Sigmoid colon (tissue), 6 donors: ENCODE measurements at regions not wholly inside any gene's neighbourhood (a gene's known extent, or its start where the extent isn't known, plus 50 kb on each side); places are given as distances from the start of the nearest gene placed in this dataset.

Experiments used
- DNase-seq: peaks from one replicate; pipeline ENCODE4 v3.0.0-alpha.2; 2019
- H3K27ac ChIP-seq, 4 donors: fragments of 200-600 bp; sonication (generic); one replicate each; pipeline ENCODE4 v1.5.1; 2016 to 2019; ENCODE audit warnings: mild to moderate bottlenecking in 1 of 4
- H3K27me3 ChIP-seq, 3 donors: fragments of 200-600 bp; sonication (generic); one replicate each; pipeline ENCODE4 v1.5.1; 2019; ENCODE audit warnings: mild to moderate bottlenecking in 1 of 3
- H3K36me3 ChIP-seq, 4 donors: fragments of 200-600 bp; sonication (generic); one replicate each; pipeline ENCODE4 v1.5.1; 2016 to 2019
- H3K4me1 ChIP-seq, 4 donors: fragments of 200-600 bp; sonication (generic); one replicate each; pipeline ENCODE4 v1.5.1; 2017 to 2019
- H3K4me3 ChIP-seq, 4 donors: fragments of 200-600 bp; sonication (generic); one replicate each; pipeline ENCODE4 v1.5.1; 2017 to 2019; ENCODE audit warnings: mild to moderate bottlenecking in 2 of 4, moderate library complexity in 1 of 4
- H3K9me3 ChIP-seq, 4 donors: fragments of 200-600 bp in 3 of 4; sonication (generic) in 3 of 4; one replicate each; pipeline versions ENCODE4 v1.5.1 to v1.6.1; 2013 to 2019
- EP300 ChIP-seq, 4 donors: sonication (generic); formaldehyde crosslinking; IDR thresholded peaks; one replicate each; pipeline ENCODE4 v1.6.1; 2017; ENCODE audit warnings: antibody characterized with exemption in 4 of 4
- POLR2A ChIP-seq, 2 donors: fragments of 450-650 bp; IDR thresholded peaks; one replicate each; pipeline ENCODE4 v1.6.1; 2016; ENCODE audit warnings: antibody characterized with exemption in 2 of 2, mild to moderate bottlenecking in 2 of 2, moderate library complexity in 2 of 2
- POLR2AphosphoS5 ChIP-seq, 4 donors: sonication (generic); formaldehyde crosslinking; IDR thresholded peaks; one replicate each; pipeline ENCODE4 v1.6.1; 2017; ENCODE audit warnings: antibody characterized with exemption in 4 of 4
- WGBS, 2 donors: extraction: QIAGEN DNeasy Blood & Tissue Kit; methylation state at CpG; one replicate each; pipeline ENCODE4 v1.1.7; 2013; 5-methylcytosine and 5-hydroxymethylcytosine counted together
- intact Hi-C: fragments of 100-400 bp; cut with DNase I; formaldehyde crosslinking; loops from one replicate; pipeline ENCODE4 v1.15.1; 2023
- TF ChIP-seq, protein P1 (sequence below), 4 experiments: fragments of 450-650 bp in 3 of 4; fragments of 200-600 bp in 1 of 4; IDR thresholded peaks; one replicate each; pipeline ENCODE4 v1.5.1; 2016 to 2019; ENCODE audit warnings: antibody characterized with exemption in 4 of 4, mild to moderate bottlenecking in 3 of 4, moderate library complexity in 2 of 4
- donor health status: healthy with polysubstance abuse.
- donor health status: healthy.

DNA sequence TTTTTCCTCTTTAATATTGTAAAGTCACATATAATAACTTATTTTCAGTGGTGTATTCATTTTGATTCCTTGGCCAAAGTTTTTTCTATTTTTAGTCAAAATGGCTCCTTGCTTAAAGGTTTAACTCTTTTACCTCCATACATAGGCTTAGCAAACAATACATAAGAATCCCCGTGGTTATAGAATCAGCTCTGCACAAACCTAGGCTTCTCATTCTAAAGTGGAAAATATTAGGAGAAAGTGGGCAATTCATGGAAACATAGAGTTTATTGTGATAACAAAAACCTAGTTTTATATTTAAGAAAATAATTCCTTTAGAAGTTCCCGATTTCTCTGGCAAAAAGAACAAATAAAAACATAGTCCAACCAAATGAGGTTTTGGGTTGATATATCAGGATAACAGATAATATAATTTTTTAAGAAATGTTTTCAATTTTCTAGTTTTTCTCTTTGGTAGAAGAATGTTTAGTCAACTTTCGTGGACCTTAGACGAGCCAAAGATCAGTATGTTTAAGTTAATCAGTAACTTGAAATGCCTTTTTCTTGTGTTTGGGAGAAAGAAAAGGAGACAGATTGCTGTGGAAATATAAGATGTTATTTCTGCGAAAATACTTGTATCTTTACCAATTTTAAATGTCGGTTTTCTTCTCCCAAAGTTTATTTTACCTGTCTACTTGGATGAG lies 93.4 kb upstream of the KLF12 start:
- H3K9me3 ChIP-seq = peaks cover 0 to 6% (median 0%) of the 10 kb centered on the region in 4 donors
- DNase-seq = no peak
- intact Hi-C loops = no loop called here
- H3K4me1 ChIP-seq = no peaks in the 10 kb centered on the region
- H3K27ac ChIP-seq = no peak overlapping the region
- TF ChIP-seq POLR2AphosphoS5 (IDR thresholded peaks at IDR 0.05) = no peak
- no peak for TF ChIP-seq EP300 (IDR thresholded peaks at IDR 0.05)
- TF ChIP-seq, protein P1, sequence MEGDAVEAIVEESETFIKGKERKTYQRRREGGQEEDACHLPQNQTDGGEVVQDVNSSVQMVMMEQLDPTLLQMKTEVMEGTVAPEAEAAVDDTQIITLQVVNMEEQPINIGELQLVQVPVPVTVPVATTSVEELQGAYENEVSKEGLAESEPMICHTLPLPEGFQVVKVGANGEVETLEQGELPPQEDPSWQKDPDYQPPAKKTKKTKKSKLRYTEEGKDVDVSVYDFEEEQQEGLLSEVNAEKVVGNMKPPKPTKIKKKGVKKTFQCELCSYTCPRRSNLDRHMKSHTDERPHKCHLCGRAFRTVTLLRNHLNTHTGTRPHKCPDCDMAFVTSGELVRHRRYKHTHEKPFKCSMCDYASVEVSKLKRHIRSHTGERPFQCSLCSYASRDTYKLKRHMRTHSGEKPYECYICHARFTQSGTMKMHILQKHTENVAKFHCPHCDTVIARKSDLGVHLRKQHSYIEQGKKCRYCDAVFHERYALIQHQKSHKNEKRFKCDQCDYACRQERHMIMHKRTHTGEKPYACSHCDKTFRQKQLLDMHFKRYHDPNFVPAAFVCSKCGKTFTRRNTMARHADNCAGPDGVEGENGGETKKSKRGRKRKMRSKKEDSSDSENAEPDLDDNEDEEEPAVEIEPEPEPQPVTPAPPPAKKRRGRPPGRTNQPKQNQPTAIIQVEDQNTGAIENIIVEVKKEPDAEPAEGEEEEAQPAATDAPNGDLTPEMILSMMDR (IDR thresholded peaks at IDR 0.05) = no peak
- TF ChIP-seq POLR2A (IDR thresholded peaks at IDR 0.05) = no peak
- H3K36me3 ChIP-seq = no peaks in the 10 kb centered on the region
- 29 to 70% methylated on average over 6 of the region's 6 CpGs for WGBS, 2 donors
- H3K27me3 ChIP-seq = no peaks in the 10 kb centered on the region
- no peak overlapping the region for H3K4me3 ChIP-seq

DNA sequence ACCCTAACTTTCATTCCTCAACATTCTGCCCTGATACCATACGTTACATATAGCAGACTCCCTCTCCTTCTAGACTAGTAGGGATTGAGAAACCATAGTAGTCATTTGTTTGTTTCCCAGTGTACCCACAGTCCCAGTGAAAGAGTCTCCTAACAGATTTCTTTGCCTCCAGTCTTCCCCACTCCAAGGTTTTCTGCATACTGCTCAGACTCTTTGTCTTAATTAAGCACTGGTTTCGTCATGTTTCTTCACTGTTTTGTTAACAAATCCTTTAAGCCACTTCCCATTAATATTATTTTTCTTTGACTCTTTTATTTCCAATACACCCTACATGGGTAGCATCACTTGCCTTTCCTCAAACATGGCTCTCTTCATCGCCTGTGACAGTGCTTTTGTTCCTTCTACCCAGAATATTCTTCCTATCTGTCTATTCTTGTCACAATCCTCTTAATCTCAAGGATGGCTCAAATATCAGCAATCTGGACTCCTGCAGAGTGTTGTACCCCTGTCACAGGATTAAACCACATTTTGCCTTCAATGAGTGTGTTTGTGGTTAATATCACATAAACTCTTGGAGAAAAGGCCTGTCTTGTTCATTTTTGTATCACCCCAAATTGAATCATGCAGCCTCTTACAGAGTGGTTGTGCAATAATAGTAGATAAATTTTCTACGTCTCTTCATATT lies 92.7 kb upstream of the KLF12 start:
- no peak overlapping the region for H3K4me3 ChIP-seq
- TF ChIP-seq POLR2AphosphoS5 (IDR thresholded peaks at IDR 0.05) (no peak), POLR2A (IDR thresholded peaks at IDR 0.05) (no peak), EP300 (IDR thresholded peaks at IDR 0.05) (no peak)
- TF ChIP-seq, protein P1 (IDR thresholded peaks at IDR 0.05) = no peak
- no peaks in the 10 kb centered on the region for H3K4me1 ChIP-seq
- DNase-seq = no peak
- peaks cover 0 to 6% (median 0%) of the 10 kb centered on the region in 4 donors for H3K9me3 ChIP-seq
- no peaks in the 10 kb centered on the region for H3K27me3 ChIP-seq
- WGBS, 2 donors = 91 to 92% methylated on average over 4 of the region's 4 CpGs
- H3K27ac ChIP-seq = no peak overlapping the region
- no peaks in the 10 kb centered on the region for H3K36me3 ChIP-seq
- intact Hi-C loops = no loop called here

DNA sequence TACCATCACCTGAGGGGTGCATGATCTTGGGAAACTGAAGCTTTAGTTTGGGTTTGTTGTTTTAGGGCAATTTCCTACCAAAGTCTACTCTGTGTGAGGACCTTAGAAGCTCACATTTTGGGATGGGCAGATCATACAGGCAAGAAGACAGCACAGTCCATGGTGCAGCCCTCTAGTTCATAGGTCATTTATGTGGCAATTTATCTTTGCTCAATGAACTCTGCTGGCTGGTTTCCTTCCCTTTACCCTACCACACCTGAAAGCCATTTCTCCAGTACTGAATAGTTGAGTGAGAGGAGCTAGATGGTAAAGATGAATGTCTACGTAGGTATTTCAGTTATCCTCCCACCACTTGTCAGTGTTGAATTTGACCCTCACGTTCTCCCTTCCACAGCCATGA lies 87.5 kb upstream of the KLF12 start:
- WGBS, 2 donors = 51 to 68% methylated on average over 2 of the region's 2 CpGs
- H3K27me3 ChIP-seq = no peaks in the 10 kb centered on the region
- TF ChIP-seq POLR2A (IDR thresholded peaks at IDR 0.05) (no peak), EP300 (IDR thresholded peaks at IDR 0.05) (no peak), POLR2AphosphoS5 (IDR thresholded peaks at IDR 0.05) (no peak)
- TF ChIP-seq, protein P1 (IDR thresholded peaks at IDR 0.05) = no peak
- H3K9me3 ChIP-seq = no peaks in the 10 kb centered on the region
- no peak for DNase-seq
- peaks cover 0 to 12% (median 6%) of the 10 kb centered on the region in 4 donors for H3K4me1 ChIP-seq
- intact Hi-C loops = no loop called here
- no peak overlapping the region for H3K27ac ChIP-seq
- no peak overlapping the region for H3K4me3 ChIP-seq
- H3K36me3 ChIP-seq = no peaks in the 10 kb centered on the region

DNA sequence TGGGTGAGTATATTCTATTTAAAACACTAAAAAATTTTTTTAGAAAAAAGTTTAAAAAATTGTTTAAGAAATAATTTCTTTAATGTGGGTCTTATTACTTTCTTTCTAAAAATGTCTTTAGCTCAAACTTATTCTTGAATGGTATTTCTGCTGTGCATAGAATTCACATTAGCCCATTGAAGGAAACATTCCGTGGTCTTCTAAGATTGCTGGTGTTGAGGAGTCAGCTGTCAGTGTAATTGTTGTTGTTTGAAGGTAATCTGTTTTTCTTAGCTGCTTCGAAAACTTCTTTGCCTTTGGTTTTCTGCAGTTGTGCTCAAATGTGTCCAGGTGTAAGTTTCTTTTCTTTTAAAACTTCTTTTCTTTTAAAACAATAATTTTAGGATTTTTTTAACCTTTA lies 85.4 kb upstream of the KLF12 start:
- intact Hi-C loops = no loop called here
- Histone ChIP-seq H3K9me3 (no peaks in the 10 kb centered on the region), H3K36me3 (no peaks in the 10 kb centered on the region), H3K27ac (no peak overlapping the region), H3K27me3 (no peaks in the 10 kb centered on the region), H3K4me3 (no peak overlapping the region), H3K4me1 (peaks cover 0 to 12% (median 6%) of the 10 kb centered on the region in 4 donors)
- DNase-seq = no peak
- TF ChIP-seq POLR2AphosphoS5 (IDR thresholded peaks at IDR 0.05) (no peak), POLR2A (IDR thresholded peaks at IDR 0.05) (no peak), EP300 (IDR thresholded peaks at IDR 0.05) (no peak)
- TF ChIP-seq, protein P1 (IDR thresholded peaks at IDR 0.05) = no peak
- WGBS, 2 donors = 81 to 90% methylated on average over 2 of the region's 2 CpGs
